ENCODE measurements at regions not wholly inside any gene's neighbourhood (a gene's known extent, or its start where the extent isn't known, plus 50 kb on each side); places are given as distances from the start of the nearest gene placed in this dataset.

GRCh38 chr10:123523833-123524232, 142.3 kb upstream of the GPR26 start:
- DNase-seq (ENCODE audit: low read depth): no peak

DNA sequence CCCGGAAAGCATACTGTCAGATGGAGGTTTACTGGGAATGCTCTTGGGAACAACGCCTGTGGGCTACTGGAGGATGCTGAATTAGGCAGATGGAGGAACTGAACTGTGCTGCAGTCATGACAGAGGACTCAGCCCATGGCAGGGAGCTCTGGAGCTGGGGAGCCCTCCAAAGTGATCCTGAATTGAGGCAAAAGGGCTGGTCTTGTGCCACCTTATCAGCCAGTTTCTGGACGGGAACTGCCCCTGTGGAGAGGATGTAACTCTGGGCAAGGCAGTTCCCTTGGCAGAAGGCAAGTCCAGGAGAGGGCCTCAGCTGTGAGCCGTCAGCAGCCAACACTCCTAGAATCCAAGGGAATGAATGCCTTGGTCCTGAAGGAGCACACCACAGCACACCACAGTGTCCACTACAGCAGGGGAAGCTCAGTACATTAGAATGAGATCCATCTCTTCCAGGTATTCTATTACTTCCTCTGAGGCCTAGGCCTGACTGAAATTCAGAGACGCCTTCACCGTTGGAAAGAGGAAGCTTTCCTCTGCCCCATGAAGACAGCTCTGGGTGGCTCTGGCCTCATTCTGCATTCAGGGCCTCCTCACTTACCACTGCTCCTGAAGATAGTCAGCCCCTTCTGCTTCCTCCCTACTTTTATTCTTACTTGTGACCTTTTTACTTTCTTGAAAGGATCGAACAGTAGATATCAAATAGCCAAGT, 139.6 kb upstream of the GPR26 start:
- DNase-seq (ENCODE audit: low read depth): no peak

DNA sequence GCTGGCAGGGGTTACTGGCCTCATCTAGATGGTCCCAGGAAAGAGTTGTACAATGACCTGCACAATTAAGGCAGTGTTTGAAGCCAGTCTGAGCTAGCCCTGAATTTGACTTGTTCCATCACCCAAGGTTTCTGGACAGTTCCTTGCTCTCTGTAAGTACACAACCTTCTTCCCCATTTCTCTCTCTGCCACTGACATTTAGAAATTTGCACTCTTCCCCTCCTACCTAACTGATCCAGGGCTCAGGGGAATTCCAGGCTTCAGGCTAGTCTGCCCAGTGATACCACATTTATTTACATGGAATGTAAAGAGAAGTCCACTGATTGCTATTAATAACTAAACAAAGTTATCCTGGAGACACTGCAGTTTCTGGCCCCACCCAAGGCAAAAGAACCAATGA, 139.0 kb upstream of the GPR26 start:
- no peak for DNase-seq (ENCODE audit: low read depth)

DNA sequence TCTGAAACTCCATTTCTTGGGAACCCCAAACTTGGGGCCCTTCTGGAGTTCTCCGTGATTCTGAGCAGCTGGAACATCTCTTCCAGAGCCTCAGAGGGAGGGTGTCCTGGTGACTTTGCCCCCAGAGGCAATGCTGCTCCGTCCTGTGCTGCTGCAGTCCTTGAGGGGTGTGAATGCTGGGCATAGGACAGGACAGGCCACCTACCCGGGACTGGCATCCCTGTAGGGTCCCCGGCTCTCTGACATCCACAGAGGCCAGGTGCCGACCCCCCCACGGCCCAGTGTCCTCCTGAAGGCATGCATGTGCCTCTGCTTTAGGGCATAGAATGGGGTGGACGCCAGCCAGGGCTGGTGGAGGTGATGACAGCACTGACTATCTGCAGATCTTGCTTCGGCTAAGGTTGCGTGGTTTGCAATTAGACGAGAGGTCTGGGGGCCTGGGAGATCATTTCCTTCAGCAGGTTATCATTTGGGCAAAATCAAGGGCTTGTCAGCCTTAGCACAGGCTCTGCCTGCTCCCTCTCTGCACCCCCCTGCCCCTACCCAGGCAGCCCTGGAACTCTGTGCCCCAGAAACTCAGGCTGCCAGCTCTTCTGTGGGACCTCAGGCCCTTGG, 136.9 kb upstream of the GPR26 start:
- DNase-seq (ENCODE audit: low read depth): no peak

DNA sequence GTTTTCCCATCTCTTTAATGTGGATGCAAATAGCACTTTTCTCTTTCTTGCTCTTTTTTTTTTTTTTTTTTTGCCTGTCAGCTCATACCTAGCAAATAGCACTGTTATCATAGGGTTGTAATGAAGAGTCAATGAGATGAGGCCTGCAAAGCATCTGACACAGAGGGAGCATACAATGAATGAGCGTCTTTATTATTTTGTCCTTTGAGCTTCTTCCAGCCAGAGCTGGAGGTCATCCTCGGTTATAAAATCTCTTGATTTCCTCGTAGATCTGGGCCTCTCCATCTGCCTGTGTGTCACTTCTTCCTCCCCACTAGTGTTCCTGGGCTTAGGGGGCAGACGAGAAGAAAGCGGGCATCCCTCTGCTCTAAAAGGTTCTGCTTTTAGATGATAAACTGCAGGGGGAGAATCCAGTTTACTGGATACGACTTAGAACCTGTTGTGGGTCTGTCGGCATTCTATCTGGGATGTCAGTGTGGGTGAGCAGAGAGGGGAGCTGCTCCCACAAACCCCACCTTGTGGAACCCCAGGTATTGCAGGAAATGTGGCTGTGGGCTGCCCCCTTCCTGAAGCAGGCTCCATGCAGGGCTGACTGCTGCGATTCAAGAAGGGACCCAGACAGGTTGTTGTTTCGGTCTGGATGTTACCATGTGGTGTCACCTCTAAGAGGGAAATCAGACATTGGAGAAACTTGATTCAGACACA, 135.8 kb upstream of the GPR26 start:
- DNase-seq (ENCODE audit: low read depth): no peak

DNA sequence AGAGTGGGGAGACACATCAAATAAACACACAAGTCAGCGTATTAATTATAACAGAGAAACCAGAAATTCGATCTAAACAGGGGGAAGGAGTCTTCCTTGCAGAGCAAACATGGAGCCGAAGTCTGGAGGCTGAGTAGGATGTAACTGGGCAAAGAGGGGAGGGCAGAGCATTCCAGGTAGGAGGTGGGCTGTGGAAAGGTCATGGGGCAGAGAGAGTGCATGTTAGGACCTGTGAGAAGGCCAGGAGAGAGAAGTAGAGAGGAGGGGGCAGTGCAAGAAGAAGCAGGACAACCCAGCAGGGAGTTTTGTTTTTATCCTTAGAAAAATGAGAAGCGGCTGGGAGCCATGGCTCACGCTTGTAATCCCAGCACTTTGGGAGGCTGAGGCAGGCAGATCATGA, 130.8 kb upstream of the GPR26 start:
- DNase-seq (ENCODE audit: low read depth): no peak

- DNase-seq (ENCODE audit: low read depth): no peak
Measured at GRCh38 chr10:123536176-123536845, 129.8 kb upstream of the GPR26 start.

DNA sequence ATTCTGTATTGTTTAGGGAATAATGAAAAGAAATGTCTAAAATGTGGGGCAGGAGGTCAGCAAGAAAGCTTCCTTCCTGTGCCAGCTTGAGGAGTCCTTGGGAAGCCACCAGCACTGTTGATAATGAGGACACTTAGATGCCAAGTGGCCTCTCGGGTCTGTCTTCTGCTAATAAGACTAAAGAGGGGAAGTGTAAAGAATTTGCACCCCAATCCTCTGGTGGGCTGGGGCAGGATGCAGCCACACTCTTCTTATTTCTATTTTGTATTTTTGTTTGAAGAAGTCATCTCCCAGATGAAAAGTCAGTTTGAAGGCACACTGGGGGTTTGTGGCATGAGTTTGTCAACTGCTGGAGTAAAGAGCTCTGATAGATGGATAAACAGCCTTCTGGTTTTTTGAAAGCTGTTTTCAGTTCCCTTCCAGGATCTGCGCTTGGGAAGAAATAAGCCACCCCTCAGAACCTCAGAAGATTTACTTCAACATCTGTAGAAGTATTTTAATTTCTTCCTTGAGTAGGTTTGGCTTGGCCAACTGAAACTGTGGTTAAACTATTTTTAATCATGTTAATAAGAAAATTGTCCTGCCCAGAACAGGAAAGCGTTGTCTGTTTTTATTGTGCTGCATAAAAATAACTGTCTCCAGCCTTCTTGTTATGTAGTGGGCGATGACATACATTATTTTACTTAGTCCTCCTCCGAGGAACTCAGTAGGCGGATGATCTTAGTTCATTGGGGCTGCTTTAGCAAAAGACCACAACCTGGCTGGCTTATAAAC, 128.8 kb upstream of the GPR26 start:
- DNase-seq (ENCODE audit: low read depth): no peak

- no peak for DNase-seq (ENCODE audit: low read depth)
Measured at GRCh38 chr10:123538401-123539320, 127.5 kb upstream of the GPR26 start.

- DNase-seq (ENCODE audit: low read depth): no peak
Measured at GRCh38 chr10:123544986-123545385, 121.2 kb upstream of the GPR26 start.

GRCh38 chr10:123548770-123549169, 117.4 kb upstream of the GPR26 start:
- no peak for DNase-seq (ENCODE audit: low read depth)

DNA sequence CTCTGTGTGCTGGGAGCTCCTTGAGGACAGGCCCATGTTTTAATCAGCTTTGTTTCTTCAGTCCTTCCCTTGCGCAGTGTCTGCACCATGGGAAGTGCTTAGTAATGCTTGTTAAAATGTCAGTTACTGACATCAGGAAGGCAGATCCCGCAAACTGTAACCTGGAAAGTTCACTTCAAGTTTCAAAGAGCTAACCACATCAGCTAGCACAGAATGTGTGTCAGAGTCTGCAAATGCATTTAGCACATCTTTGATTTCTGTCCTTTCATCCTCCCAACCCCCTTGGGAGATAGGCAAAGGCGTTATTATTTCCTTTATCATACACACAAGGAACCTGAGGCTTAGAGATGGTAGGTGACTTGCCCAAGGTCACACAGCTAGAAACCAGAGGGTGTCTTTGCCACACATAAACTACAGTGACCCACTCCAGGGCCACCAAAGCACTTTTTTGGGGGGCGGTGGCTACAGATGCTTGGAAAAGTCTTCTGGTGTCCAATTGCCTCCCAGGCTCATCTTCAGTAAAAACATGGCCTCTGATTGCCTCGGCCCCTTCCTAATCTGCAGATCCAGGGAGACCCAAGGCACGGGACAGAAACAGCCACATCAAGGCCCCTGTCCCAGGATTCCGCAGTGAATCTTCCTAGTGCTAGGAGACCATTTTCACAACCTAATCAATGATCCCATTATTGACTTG, 116.2 kb upstream of the GPR26 start:
- no peak for DNase-seq (ENCODE audit: low read depth)

- no peak for DNase-seq (ENCODE audit: low read depth)
Measured at GRCh38 chr10:123550675-123551096, 115.5 kb upstream of the GPR26 start.

- no peak for DNase-seq (ENCODE audit: low read depth)
Measured at GRCh38 chr10:123551259-123551658, 114.9 kb upstream of the GPR26 start.

- no peak for DNase-seq (ENCODE audit: low read depth)
Measured at GRCh38 chr10:123552760-123553554, 113.2 kb upstream of the GPR26 start.

DNA sequence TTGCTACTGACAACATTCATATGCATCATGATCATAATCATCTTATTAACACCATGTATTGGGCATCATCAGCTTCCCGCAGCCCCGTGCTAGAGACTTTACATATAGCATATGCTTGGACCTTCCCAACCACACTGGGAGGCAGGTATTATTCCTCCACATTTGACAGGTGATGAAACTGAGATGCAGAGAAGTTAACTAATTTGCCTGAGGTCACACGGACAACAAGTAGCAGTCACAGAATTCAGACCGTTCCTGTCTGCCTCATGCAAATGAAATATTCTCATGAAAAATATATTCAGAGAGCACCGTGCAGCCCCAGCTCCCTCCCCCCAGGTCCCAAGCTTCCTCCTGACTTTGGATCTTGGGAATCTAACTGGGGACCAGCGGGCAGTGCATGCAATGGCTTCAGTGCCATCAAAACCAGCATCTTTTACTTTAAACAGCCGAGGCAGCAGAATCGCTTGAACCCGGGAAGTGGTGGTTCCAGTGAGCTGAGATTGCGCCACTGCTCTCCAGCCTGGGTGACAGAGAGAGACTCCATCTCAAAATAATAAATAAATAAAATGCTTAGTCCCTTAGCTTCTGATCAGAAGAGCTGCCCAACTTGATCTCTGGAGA, 112.2 kb upstream of the GPR26 start:
- no peak for DNase-seq (ENCODE audit: low read depth)

DNA sequence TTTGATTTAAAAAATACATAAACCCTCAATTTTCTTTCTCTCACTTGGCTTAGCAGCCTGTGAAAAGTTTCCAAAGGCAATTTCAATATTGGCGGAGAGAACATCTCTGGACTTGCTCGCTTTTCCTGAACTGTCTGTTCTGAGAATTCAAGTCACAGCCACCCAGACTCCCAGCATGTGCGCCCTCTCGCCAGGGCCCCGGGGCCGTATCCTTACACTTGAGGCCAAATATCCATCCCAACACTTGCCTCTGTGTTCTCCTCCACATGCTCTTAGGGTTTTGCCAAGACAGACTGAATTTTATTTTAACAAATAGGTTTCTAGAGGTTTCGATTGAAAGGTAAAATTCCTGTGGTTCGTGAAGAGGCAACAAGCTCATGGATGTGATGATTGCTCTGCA, 111.5 kb upstream of the GPR26 start:
- no peak for DNase-seq (ENCODE audit: low read depth)

DNA sequence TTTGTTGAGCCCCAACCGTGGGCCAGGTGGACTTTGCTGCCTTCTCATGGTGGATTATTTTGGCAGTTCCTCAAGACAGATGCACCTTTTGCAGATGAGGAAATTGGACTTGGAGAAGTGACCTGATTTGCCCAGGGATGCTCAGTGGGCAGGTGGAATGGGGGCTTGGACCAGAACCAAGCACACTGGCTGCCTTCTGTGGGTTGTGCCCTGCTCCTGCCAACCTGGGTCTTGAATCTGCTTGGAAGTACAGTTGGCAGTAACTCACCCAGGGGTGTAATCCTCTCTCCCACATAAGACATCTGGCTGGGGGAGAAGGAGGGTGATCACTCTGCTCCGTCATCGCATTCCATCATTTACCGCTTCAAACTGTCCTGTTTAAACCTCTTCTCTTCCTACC, 110.5 kb upstream of the GPR26 start:
- DNase-seq (ENCODE audit: low read depth): no peak

GRCh38 chr10:123556049-123556448, 110.1 kb upstream of the GPR26 start:
- no peak for DNase-seq (ENCODE audit: low read depth)
